Thyroid gland (tissue), 4 donors: ENCODE measurements at regions not wholly inside any gene's neighbourhood (a gene's known extent, or its start where the extent isn't known, plus 50 kb on each side); places are given as distances from the start of the nearest gene placed in this dataset.

Source experiments
- DNase-seq, 2 donors: peaks; one replicate each; pipeline ENCODE4 v3.0.0-alpha.2; 2019
- H3K27ac ChIP-seq, 3 donors: fragments of 200-600 bp; sonication (generic); 1 replicate in 2 of 3; 2 replicates in 1 of 3; pipeline ENCODE4 v1.5.1; 2016 to 2019; ENCODE audit warnings: mild to moderate bottlenecking in 1 of 3, moderate library complexity in 1 of 3
- H3K27me3 ChIP-seq: fragments of 200-600 bp; sonication (generic); one replicate; pipeline ENCODE4 v1.5.1; 2019
- H3K36me3 ChIP-seq, 2 donors: fragments of 200-600 bp; sonication (generic); one replicate each; pipeline ENCODE4 v1.5.1; 2016 to 2019
- H3K4me1 ChIP-seq, 2 donors: fragments of 200-600 bp; sonication (generic); one replicate each; pipeline ENCODE4 v1.5.1; 2017 to 2019
- H3K4me3 ChIP-seq, 3 donors: fragments of 200-600 bp; sonication (generic); replicated peaks in 1 of 3; 1 replicate in 2 of 3; 2 replicates in 1 of 3; pipeline ENCODE4 v1.5.1; 2016; ENCODE audit warnings: mild to moderate bottlenecking in 1 of 3
- H3K9me3 ChIP-seq: fragments of 200-600 bp; sonication (generic); one replicate; pipeline ENCODE4 v1.5.1; 2017
- CTCF ChIP-seq, 6 experiments: fragments of 200-600 bp in 3 of 6; fragments of 450-650 bp in 3 of 6; sonication (generic) in 3 of 6; IDR thresholded peaks; one replicate each; pipeline ENCODE4 v1.5.1; 2016 to 2019; ENCODE audit warnings: antibody characterized with exemption in 6 of 6, mild to moderate bottlenecking in 2 of 6, inconsistent platforms in 1 of 6, moderate library complexity in 1 of 6
- POLR2A ChIP-seq, 2 donors: fragments of 450-650 bp; IDR thresholded peaks; one replicate each; pipeline ENCODE4 v1.6.1; 2017; ENCODE audit warnings: antibody characterized with exemption in 2 of 2, mild to moderate bottlenecking in 2 of 2, moderate library complexity in 1 of 2
- WGBS, 2 donors: methylation state at CpG; one replicate each; pipeline ENCODE4 v1.1.5; 2017; 5-methylcytosine and 5-hydroxymethylcytosine counted together
- intact Hi-C: fragments of 100-400 bp; cut with DNase I; formaldehyde crosslinking; loops from one replicate; pipeline ENCODE4 v1.15.1; 2023

- 86 to 93% methylated on average over 1 of the region's 1 CpG for WGBS, 2 donors
- Histone ChIP-seq H3K9me3 (no peaks in the 10 kb centered on the region), H3K4me1 (no peaks in the 10 kb centered on the region), H3K4me3 (no peak overlapping the region), H3K36me3 (no peaks in the 10 kb centered on the region), H3K27me3 (no peaks in the 10 kb centered on the region), H3K27ac (no peak overlapping the region)
- TF ChIP-seq POLR2A (IDR thresholded peaks at IDR 0.05) (no peak), CTCF (IDR thresholded peaks at IDR 0.05) (no peak)
- intact Hi-C loops: no loop called here
- no peak for DNase-seq
These were observed 408.3 kb downstream of the HNRNPD start for GRCh38 chr4:81965454-81965853.

DNA sequence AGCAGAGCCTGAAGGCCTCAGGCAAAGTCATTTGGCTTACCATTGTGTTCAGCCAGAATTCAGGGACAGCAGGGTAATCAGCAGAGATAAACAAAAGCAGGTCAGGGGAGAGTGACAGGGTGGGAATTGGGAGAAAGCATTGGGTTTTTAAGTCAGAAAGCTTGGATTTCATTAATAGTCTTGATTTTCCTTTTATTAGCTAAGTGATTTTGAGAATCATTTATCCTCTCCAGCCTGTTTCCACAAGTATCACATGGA lies 410.1 kb downstream of the HNRNPD start:
- Histone ChIP-seq H3K4me1 (no peaks in the 10 kb centered on the region), H3K36me3 (no peaks in the 10 kb centered on the region), H3K9me3 (no peaks in the 10 kb centered on the region), H3K4me3 (no peak overlapping the region), H3K27ac (no peak overlapping the region), H3K27me3 (no peaks in the 10 kb centered on the region)
- intact Hi-C loops: no loop called here
- TF ChIP-seq POLR2A (IDR thresholded peaks at IDR 0.05) (no peak), CTCF (IDR thresholded peaks at IDR 0.05) (no peak)
- DNase-seq: no peak

GRCh38 chr4:81963015-81963762 lies 410.6 kb downstream of the HNRNPD start:
- H3K4me3 ChIP-seq: no peak overlapping the region
- DNase-seq: no peak
- no peaks in the 10 kb centered on the region for H3K9me3 ChIP-seq
- TF ChIP-seq CTCF (IDR thresholded peaks at IDR 0.05) (no peak), POLR2A (IDR thresholded peaks at IDR 0.05) (no peak)
- no peaks in the 10 kb centered on the region for H3K4me1 ChIP-seq
- no peaks in the 10 kb centered on the region for H3K36me3 ChIP-seq
- no peak overlapping the region for H3K27ac ChIP-seq
- WGBS, 2 donors: 96 to 98% methylated on average over 1 of the region's 1 CpG
- H3K27me3 ChIP-seq: no peaks in the 10 kb centered on the region
- intact Hi-C loops: no loop called here

DNA sequence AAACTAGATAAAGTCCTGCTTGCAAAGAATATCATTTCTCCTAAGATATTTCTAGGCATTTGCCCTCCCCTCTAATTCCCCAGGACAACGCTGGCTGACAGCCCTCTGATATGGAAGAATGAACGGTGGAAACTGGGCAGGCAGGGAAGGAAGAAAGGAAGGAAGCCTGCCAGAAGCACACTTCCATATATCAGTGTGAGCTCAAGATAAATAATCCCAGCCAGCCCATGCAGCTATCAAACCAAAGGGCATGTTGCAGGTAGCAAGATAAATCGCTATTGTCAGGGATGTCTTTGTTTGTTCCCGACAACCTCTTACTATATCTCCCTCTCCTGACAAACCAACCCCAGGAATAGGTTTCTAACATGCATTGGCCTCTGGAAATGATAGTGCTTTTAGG lies 412.8 kb downstream of the HNRNPD start:
- Histone ChIP-seq H3K27ac (no peak overlapping the region), H3K4me1 (no peaks in the 10 kb centered on the region), H3K4me3 (no peak overlapping the region), H3K9me3 (no peaks in the 10 kb centered on the region), H3K27me3 (no peaks in the 10 kb centered on the region), H3K36me3 (no peaks in the 10 kb centered on the region)
- TF ChIP-seq POLR2A (IDR thresholded peaks at IDR 0.05) (no peak), CTCF (IDR thresholded peaks at IDR 0.05) (no peak)
- no peak for DNase-seq
- intact Hi-C loops: no loop called here
- 65 to 70% methylated on average over 4 of the region's 4 CpGs for WGBS, 2 donors

GRCh38 chr4:81954271-81954670 lies 419.5 kb downstream of the HNRNPD start:
- 30 to 38% methylated on average over 3 of the region's 3 CpGs for WGBS, 2 donors
- TF ChIP-seq POLR2A (IDR thresholded peaks at IDR 0.05): no peak
- no peak for TF ChIP-seq CTCF (IDR thresholded peaks at IDR 0.05)

More at GRCh38 chr4:81954271-81954670, 419.5 kb downstream of the HNRNPD start:
- H3K36me3 ChIP-seq: no peaks in the 10 kb centered on the region
- H3K4me3 ChIP-seq: no peak overlapping the region
- intact Hi-C loops: no loop called here
- no peak for DNase-seq
- H3K27ac ChIP-seq: no peak overlapping the region
- H3K9me3 ChIP-seq: no peaks in the 10 kb centered on the region
- peaks cover 0 to 17% of the 10 kb centered on the region in 2 donors for H3K4me1 ChIP-seq
- no peaks in the 10 kb centered on the region for H3K27me3 ChIP-seq
